K562 (cell line): ENCODE measurements at regions not wholly inside any gene's neighbourhood (a gene's known extent, or its start where the extent isn't known, plus 50 kb on each side); places are given as distances from the start of the nearest gene placed in this dataset.

ENCODE experiments used
- ATAC-seq: fragments of 200-7000 bp; cut with Tn5 transposase; 3 replicates; pipeline ENCODE4 v1.9.1; 2020; ENCODE audit warnings: moderate library complexity
- BruUV-seq: library from RNA; stranded (reverse); fragments of 400-500 nt; replicated peaks from 2 replicates; lab custom pipeline; 2021; lab: Mats Ljungman, UMichigan
- CTCF ChIA-PET: fragments of 300-600 bp; formaldehyde crosslinking; extraction: SDS; loops from one replicate; lab custom pipeline; 2021; ENCODE audit warnings: low intra/inter-chr PET ratio; lab: Yijun Ruan, JAX
- POLR2A ChIA-PET: fragments of 300-600, 350-650 bp; sonication (Branson Sonifier 250); formaldehyde crosslinking; extraction: SDS; loops from one replicate; lab custom pipeline; 2021; ENCODE audit warnings: antibody characterized with exemption, inconsistent platforms; lab: Yijun Ruan, JAX
- DNase-seq, 4 experiments: peaks; one replicate each; pipeline versions ENCODE4 v3.0.0 to v3.0.0-alpha.2; 2011 to 2018; ENCODE audit warnings: low spot score in 3 of 4, mixed read lengths in 3 of 4; ENCODE audit errors: extremely low read depth in 1 of 4
- FAIRE-seq: peaks from 2 replicates; lab custom pipeline; 2011; peaks lifted over from hg19 to GRCh38; lab: Jason Lieb, UNC
- H2AFZ ChIP-seq: 2 replicates; pipeline ENCODE4 v1.6.0; 2011; ENCODE audit warnings: low read depth, low read length, control low read depth, inconsistent platforms
- H3K27ac ChIP-seq: fragments of 200-600 bp; 3 replicates; pipeline ENCODE4 v1.8.0; 2011; ENCODE audit warnings: low read depth, mild to moderate bottlenecking, control low read depth, inconsistent platforms, low read length, moderate library complexity, mixed read lengths; ENCODE audit errors: extremely low read depth
- H3K27me3 ChIP-seq, 2 experiments: fragments of 300-600 bp in 1 of 2; 2 replicates in 1 of 2; 3 replicates in 1 of 2; pipeline versions ENCODE4 v1.6.0 to v1.8.0; 2011; ENCODE audit warnings: inconsistent platforms in 2 of 2, low read length in 2 of 2, mild to moderate bottlenecking in 1 of 2, mixed read lengths in 1 of 2, moderate library complexity in 1 of 2; ENCODE audit not compliant: control insufficient read depth in 2 of 2, insufficient read depth in 2 of 2
- H3K36me3 ChIP-seq: fragments of 300-600 bp; 3 replicates; pipeline ENCODE4 v1.8.0; 2011; ENCODE audit warnings: mild to moderate bottlenecking, low read length, inconsistent platforms; ENCODE audit not compliant: control insufficient read depth, insufficient read depth
- H3K4me1 ChIP-seq, 2 experiments: fragments of 200-600 bp in 1 of 2; replicated peaks in 1 of 2; 2 replicates in 1 of 2; 3 replicates in 1 of 2; pipeline versions ENCODE4 v1.5.1 to v1.8.0; 2011; ENCODE audit warnings: inconsistent platforms in 2 of 2, low read length in 2 of 2, mild to moderate bottlenecking in 1 of 2, mixed read lengths in 1 of 2, moderate library complexity in 1 of 2; ENCODE audit not compliant: control insufficient read depth in 2 of 2, insufficient read depth in 2 of 2
- H3K4me2 ChIP-seq: 2 replicates; pipeline ENCODE4 v1.6.1; 2011; ENCODE audit warnings: low read length, control low read depth, inconsistent platforms, mixed read lengths; ENCODE audit not compliant: insufficient read depth
- H3K4me3 ChIP-seq: fragments of 200-600 bp; sonication (generic), shearing (Covaris generic); 2 replicates; pipeline ENCODE4 v1.5.1; 2016; ENCODE audit warnings: control low read depth, inconsistent platforms
- H3K79me2 ChIP-seq: fragments of 200-600 bp; 3 replicates; pipeline ENCODE4 v1.8.0; 2011; ENCODE audit warnings: low read length, inconsistent platforms; ENCODE audit not compliant: control insufficient read depth, insufficient read depth
- H3K9ac ChIP-seq, 2 experiments: 2 replicates each; pipeline versions ENCODE4 v1.6.0 to v1.6.1; 2011; ENCODE audit warnings: low read depth in 2 of 2, low read length in 2 of 2, control low read depth in 1 of 2, inconsistent platforms in 1 of 2, mild to moderate bottlenecking in 1 of 2, mixed read lengths in 1 of 2; ENCODE audit not compliant: insufficient read depth in 1 of 2
- H3K9me1 ChIP-seq: one replicate; pipeline ENCODE4 v1.6.0; 2011; ENCODE audit warnings: inconsistent platforms, mild to moderate bottlenecking, low read length, moderate library complexity; ENCODE audit not compliant: control insufficient read depth, insufficient read depth
- H3K9me3 ChIP-seq: replicated peaks from 2 replicates; pipeline ENCODE4 v1.5.1; 2011; ENCODE audit warnings: low read depth, low read length, inconsistent platforms; ENCODE audit not compliant: control insufficient read depth, insufficient read depth
- H4K20me1 ChIP-seq: replicated peaks from 2 replicates; pipeline ENCODE4 v1.6.1; 2011; ENCODE audit warnings: low read length, inconsistent platforms, mixed read lengths; ENCODE audit not compliant: control insufficient read depth, insufficient read depth
- ARID1B ChIP-seq: fragments of 450-650 bp; IDR thresholded peaks from 2 replicates; pipeline ENCODE4 v1.6.1; 2016; ENCODE audit warnings: antibody characterized with exemption, mild to moderate bottlenecking, inconsistent platforms
- CBX1 ChIP-seq: sonication (generic); IDR thresholded peaks from 2 replicates; pipeline ENCODE4 v1.6.1; 2016; ENCODE audit warnings: antibody characterized with exemption, low read depth, mild to moderate bottlenecking
- CEBPG ChIP-seq, 3 experiments: fragments of 200-800 bp in 1 of 3; sonication (Bioruptor generic) in 1 of 3; sonication (generic) in 1 of 3; formaldehyde crosslinking in 1 of 3; IDR thresholded peaks in 2 of 3; conservative IDR thresholded peaks in 1 of 3; 2 replicates each; pipeline versions ENCODE4 v1.6.1 to v1.8.0; 2016 to 2022; ENCODE audit warnings: missing compliant biosample characterization in 2 of 3, missing genetic modification characterization in 2 of 3, mild to moderate bottlenecking in 1 of 3, missing genetic modification reagents in 1 of 3
- CHAMP1 ChIP-seq: fragments of 450-650 bp; IDR thresholded peaks from 2 replicates; pipeline ENCODE4 v1.6.1; 2016; ENCODE audit warnings: mild to moderate bottlenecking
- CREB5 ChIP-seq: fragments of 250-450 bp; sonication (Bioruptor Pico); IDR thresholded peaks from 2 replicates; pipeline ENCODE4 v1.5.0; 2020; ENCODE audit warnings: mild to moderate bottlenecking
- HNRNPK ChIP-seq: fragments of 200-400 bp; formaldehyde crosslinking; IDR thresholded peaks from one replicate; pipeline ENCODE4 v1.6.1; 2018; ENCODE audit warnings: mild to moderate bottlenecking, low read depth, low read length; ENCODE audit not compliant: poor library complexity, severe bottlenecking
- MCM5 ChIP-seq: fragments of 450-650 bp; IDR thresholded peaks from 2 replicates; pipeline ENCODE4 v1.6.1; 2016; ENCODE audit warnings: low read depth
- MECOM ChIP-seq: fragments of 250-450 bp; sonication (Bioruptor Pico); IDR thresholded peaks from 2 replicates; pipeline ENCODE4 v1.8.0; 2022; ENCODE audit warnings: inconsistent platforms
- MEF2D ChIP-seq: conservative IDR thresholded peaks from 2 replicates; pipeline ENCODE4 v1.6.1; 2016; ENCODE audit warnings: low read depth, missing genetic modification characterization, missing compliant biosample characterization
- NFATC3 ChIP-seq: fragments of 450-650 bp; IDR thresholded peaks from 2 replicates; pipeline ENCODE4 v1.6.1; 2017; ENCODE audit warnings: mild to moderate bottlenecking
- ZNF277 ChIP-seq: fragments of 250-450 bp; sonication (Bioruptor Pico); IDR thresholded peaks from 2 replicates; pipeline ENCODE4 v1.8.0; 2022; ENCODE audit warnings: inconsistent platforms, mild to moderate bottlenecking, moderate library complexity, borderline replicate concordance
- WGBS: fragments of 100-300 bp; shearing (Covaris generic); methylation state at CpG from one replicate; pipeline ENCODE4 v1.1.6; 2016; ENCODE audit warnings: low coverage, mixed read lengths; ENCODE audit not compliant: insufficient coverage; ENCODE audit errors: missing lambda C conversion rate; 5-methylcytosine and 5-hydroxymethylcytosine counted together
- in situ Hi-C: fragments of 300-500 bp; cut with MboI; formaldehyde crosslinking; loops from 4 replicates; pipeline ENCODE4 v1.15.0; 2018; ENCODE audit warnings: inconsistent platforms, mixed read lengths
- intact Hi-C: fragments of 100-400 bp; cut with micrococcal nuclease; formaldehyde crosslinking; loops from 2 replicates; pipeline ENCODE4 v1.14.2; 2022
- TF ChIP-seq, protein P1 (sequence below): sonication (generic); formaldehyde crosslinking; IDR thresholded peaks from 2 replicates; pipeline ENCODE4 v1.8.0; 2022; ENCODE audit warnings: missing genetic modification reagents, mild to moderate bottlenecking, moderate library complexity, borderline replicate concordance
- TF ChIP-seq, protein P2 (sequence below): fragments of 250-450 bp; sonication (Bioruptor Pico); IDR thresholded peaks from 2 replicates; pipeline ENCODE4 v1.5.0; 2022; ENCODE audit warnings: mild to moderate bottlenecking

DNA sequence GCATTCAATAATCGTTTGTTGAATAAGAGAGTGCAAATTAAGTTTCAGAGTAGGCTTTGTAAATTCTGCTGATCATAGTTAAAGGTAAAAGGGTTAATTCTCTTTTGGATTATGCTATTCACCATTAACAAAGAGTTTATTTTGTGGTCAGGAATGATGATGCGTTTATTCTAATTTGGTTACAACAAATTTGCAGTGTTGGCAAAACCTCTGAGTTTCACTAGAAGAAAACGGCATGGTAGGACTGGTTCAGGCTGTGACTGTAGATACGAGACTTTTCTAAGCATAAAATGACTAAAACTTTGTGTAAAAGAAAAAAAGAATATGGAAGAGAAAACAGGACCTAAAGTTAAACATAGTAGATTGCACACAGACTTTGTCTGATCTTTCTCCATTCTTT, 234.7 kb downstream of the TLR4 start:
- ChIA-PET POLR2A (no interaction called here), CTCF (no interaction called here)
- no peak overlapping the region for H3K9ac ChIP-seq
- BruUV-seq: no TSS peak
- H2AFZ ChIP-seq: no peak overlapping the region
- no peak for ATAC-seq
- H3K4me2 ChIP-seq: no peak overlapping the region
- H3K9me3 ChIP-seq: no peaks in the 10 kb centered on the region
- no peaks in the 10 kb centered on the region for H4K20me1 ChIP-seq
- no peaks in the 10 kb centered on the region for H3K9me1 ChIP-seq
- H3K79me2 ChIP-seq: no peaks in the 10 kb centered on the region
- no peak overlapping the region for H3K4me3 ChIP-seq
- WGBS: 0% methylated on average over 4 of the region's 4 CpGs
- no peaks in the 10 kb centered on the region for H3K27me3 ChIP-seq
- TF ChIP-seq, protein P1, sequence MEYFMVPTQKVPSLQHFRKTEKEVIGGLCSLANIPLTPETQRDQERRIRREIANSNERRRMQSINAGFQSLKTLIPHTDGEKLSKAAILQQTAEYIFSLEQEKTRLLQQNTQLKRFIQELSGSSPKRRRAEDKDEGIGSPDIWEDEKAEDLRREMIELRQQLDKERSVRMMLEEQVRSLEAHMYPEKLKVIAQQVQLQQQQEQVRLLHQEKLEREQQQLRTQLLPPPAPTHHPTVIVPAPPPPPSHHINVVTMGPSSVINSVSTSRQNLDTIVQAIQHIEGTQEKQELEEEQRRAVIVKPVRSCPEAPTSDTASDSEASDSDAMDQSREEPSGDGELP (CRISPR knock-in tag): no peak
- TF ChIP-seq, protein P2, sequence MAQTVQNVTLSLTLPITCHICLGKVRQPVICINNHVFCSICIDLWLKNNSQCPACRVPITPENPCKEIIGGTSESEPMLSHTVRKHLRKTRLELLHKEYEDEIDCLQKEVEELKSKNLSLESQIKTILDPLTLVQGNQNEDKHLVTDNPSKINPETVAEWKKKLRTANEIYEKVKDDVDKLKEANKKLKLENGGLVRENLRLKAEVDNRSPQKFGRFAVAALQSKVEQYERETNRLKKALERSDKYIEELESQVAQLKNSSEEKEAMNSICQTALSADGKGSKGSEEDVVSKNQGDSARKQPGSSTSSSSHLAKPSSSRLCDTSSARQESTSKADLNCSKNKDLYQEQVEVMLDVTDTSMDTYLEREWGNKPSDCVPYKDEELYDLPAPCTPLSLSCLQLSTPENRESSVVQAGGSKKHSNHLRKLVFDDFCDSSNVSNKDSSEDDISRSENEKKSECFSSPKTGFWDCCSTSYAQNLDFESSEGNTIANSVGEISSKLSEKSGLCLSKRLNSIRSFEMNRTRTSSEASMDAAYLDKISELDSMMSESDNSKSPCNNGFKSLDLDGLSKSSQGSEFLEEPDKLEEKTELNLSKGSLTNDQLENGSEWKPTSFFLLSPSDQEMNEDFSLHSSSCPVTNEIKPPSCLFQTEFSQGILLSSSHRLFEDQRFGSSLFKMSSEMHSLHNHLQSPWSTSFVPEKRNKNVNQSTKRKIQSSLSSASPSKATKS (CRISPR knock-in tag): no peak
- TF ChIP-seq CEBPG (CRISPR knock-in tag; IDR thresholded peaks at IDR 0.05) (no peak), CEBPG (tag; conservative IDR thresholded peaks at IDR 0.05 in 1 of 2, IDR thresholded peaks at IDR 0.05 in 1 of 2) (no peak), MECOM (no peak), HNRNPK (no peak), CBX1 (no peak), ARID1B (no peak), MCM5 (no peak), NFATC3 (no peak), CHAMP1 (no peak), MEF2D (tag) (no peak), ZNF277 (CRISPR knock-in tag) (no peak), CREB5 (no peak)
- DNase-seq: no peak
- intact Hi-C loops (no loop called here), in situ Hi-C loops (no loop called here)
- no peak for FAIRE-seq
- no peaks in the 10 kb centered on the region for H3K36me3 ChIP-seq
- H3K4me1 ChIP-seq: no peaks in the 10 kb centered on the region
- no peak overlapping the region for H3K27ac ChIP-seq
